ENCODE measurements at regions not wholly inside any gene's neighbourhood (a gene's known extent, or its start where the extent isn't known, plus 50 kb on each side); places are given as distances from the start of the nearest gene placed in this dataset.

DNA sequence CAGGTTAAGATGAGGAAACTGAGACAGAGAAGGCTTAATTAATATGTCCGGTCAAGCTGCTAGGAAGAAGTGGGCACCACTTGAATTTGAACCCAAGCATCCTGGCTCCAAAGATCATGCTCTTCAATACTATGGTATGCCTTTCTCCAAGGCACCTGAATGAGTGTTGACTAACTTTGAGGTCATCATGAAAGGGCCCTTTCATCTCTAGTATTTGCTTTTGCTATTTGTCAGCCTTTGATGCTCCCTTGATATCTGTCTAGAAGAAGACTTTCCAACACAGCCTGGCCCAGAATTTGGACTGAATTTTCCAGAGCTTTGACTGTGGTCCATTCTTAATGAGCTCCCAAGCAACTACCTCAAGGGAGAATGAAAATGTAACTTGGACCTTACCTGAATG is 179.1 kb upstream of the DKK2 start:
- TF ChIP-seq POLR2AphosphoS5 (IDR thresholded peaks at IDR 0.05; ENCODE audit: borderline replicate concordance, low read depth, low read length) (no peak), EZH2 (IDR thresholded peaks at IDR 0.05) (no peak), FOXP2 (optimal IDR thresholded peaks at IDR 0.05; ENCODE audit: control extremely low read depth, extremely low read length, insufficient read depth) (no peak)

Measured in SK-N-MC (cell line).